ENCODE measurements at regions not wholly inside any gene's neighbourhood (a gene's known extent, or its start where the extent isn't known, plus 50 kb on each side); places are given as distances from the start of the nearest gene placed in this dataset.

DNA sequence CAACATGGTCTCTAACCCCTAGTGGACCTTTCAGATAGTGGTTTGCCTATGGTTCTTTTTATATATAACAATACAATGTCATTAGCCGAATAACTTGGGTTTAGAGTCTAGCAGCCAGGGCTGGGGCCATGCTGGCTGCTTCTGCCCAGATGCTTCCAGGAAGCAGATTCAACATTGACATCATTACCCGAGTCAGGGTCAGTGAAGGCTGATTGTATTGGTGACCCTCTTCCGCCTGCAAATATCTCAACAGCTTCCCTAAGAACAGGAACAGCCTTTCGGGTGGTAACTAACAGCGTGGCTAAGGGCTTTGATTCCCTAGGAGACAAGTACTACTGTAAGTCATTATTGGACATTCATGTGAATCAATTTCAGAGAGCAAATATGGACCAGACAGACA is 476.4 kb downstream of the UQCRFS1 start:
- H3K27me3 Mint-ChIP-seq (ENCODE audit: low read depth), result no peaks in the 10 kb centered on the region; the same call in 1 of the 2 replicates
- no CpG with 5 or more reads among the region's 5 CpGs for WGBS (ENCODE audit: extremely low coverage, insufficient read length, low lambda C conversion rate)

More for the DNA sequence above, 476.4 kb downstream of the UQCRFS1 start:
- Histone ChIP-seq H3T11ph (ENCODE audit: low read length) (no peak overlapping the region), H3K27me3 (ENCODE audit: insufficient read depth, low read length) (no peaks in the 10 kb centered on the region), H2BK120ac (ENCODE audit: low read depth, low read length, poor library complexity, severe bottlenecking) (no peak overlapping the region), H3K23ac (ENCODE audit: insufficient read length, low read depth, low read length) (no peak overlapping the region), H4K8ac (replicated peaks; ENCODE audit: insufficient read length, low read depth, low read length) (no peak overlapping the region), H3K56ac (ENCODE audit: insufficient read length, low read depth, low read length) (no peak overlapping the region), H2BK20ac (ENCODE audit: low read depth, low read length, poor library complexity, severe bottlenecking) (no peak overlapping the region), H2BK15ac (ENCODE audit: low read depth, low read length) (no peak overlapping the region), H3K9ac (ENCODE audit: extremely low read depth, insufficient read length, low read length) (no peak overlapping the region), H4K20me1 (ENCODE audit: control insufficient read depth, insufficient read depth, insufficient read length) (no peaks in the 10 kb centered on the region), H3K23me2 (ENCODE audit: insufficient read length, low read depth, low read length, poor library complexity, severe bottlenecking) (no peaks in the 10 kb centered on the region), H4K5ac (ENCODE audit: insufficient read length, low read depth, low read length) (no peak overlapping the region), H3K18ac (ENCODE audit: insufficient read length, low read depth, low read length) (no peak overlapping the region), H3K27ac (ENCODE audit: insufficient read length, low read depth, low read length) (no peak overlapping the region), H3K9me3 (ENCODE audit: control insufficient read depth, low read depth, low read length) (no peaks in the 10 kb centered on the region), H2BK5ac (ENCODE audit: insufficient read length, low read length) (no peak overlapping the region), H4K91ac (ENCODE audit: insufficient read length, low read depth, low read length) (no peak overlapping the region), H3K14ac (ENCODE audit: insufficient read depth, low read length) (no peak overlapping the region), H2AFZ (ENCODE audit: low read length) (no peak overlapping the region), H3K79me2 (ENCODE audit: insufficient read depth, low read length) (no peaks in the 10 kb centered on the region), H2BK12ac (ENCODE audit: insufficient read length, low read depth, low read length) (no peak overlapping the region), H3K79me1 (ENCODE audit: insufficient read depth, low read depth, low read length, poor library complexity, severe bottlenecking) (no peaks in the 10 kb centered on the region), H3K4ac (ENCODE audit: low read depth, low read length) (no peak overlapping the region), H3K4me1 (ENCODE audit: insufficient read depth, low read length) (no peaks in the 10 kb centered on the region), H3K4me2 (ENCODE audit: insufficient read depth, insufficient read length, low read length) (no peak overlapping the region), H2AK5ac (ENCODE audit: insufficient read length, low read length) (no peak overlapping the region)
- Mint-ChIP-seq H3K4me3 (no peak overlapping the region), H3K9me3 (peaks cover 3 to 4% of the 10 kb centered on the region in 2 experiments; a peak in 3 of 5 replicates), H3K27ac (peak overlapping the region in 1 of 3 experiments; percentile 15; a peak in 2 of 7 replicates), H3K4me1 (peaks cover 13 to 15% of the 10 kb centered on the region in 2 experiments), H3K36me3 (ENCODE audit: insufficient read depth in 1 of 3, low read depth in 3 of 3) (peaks cover 0 to 4% (median 2%) of the 10 kb centered on the region in 3 experiments; a peak in 3 of 7 replicates)
- DNase-seq, result no peak
- TF ChIP-seq, protein P1, sequence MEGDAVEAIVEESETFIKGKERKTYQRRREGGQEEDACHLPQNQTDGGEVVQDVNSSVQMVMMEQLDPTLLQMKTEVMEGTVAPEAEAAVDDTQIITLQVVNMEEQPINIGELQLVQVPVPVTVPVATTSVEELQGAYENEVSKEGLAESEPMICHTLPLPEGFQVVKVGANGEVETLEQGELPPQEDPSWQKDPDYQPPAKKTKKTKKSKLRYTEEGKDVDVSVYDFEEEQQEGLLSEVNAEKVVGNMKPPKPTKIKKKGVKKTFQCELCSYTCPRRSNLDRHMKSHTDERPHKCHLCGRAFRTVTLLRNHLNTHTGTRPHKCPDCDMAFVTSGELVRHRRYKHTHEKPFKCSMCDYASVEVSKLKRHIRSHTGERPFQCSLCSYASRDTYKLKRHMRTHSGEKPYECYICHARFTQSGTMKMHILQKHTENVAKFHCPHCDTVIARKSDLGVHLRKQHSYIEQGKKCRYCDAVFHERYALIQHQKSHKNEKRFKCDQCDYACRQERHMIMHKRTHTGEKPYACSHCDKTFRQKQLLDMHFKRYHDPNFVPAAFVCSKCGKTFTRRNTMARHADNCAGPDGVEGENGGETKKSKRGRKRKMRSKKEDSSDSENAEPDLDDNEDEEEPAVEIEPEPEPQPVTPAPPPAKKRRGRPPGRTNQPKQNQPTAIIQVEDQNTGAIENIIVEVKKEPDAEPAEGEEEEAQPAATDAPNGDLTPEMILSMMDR (conservative IDR thresholded peaks at IDR 0.05), result no peak
